Activated B cell treated with CpG ODN at 0.5 μM for 24 hours (primary cell): ENCODE measurements at regions not wholly inside any gene's neighbourhood (a gene's known extent, or its start where the extent isn't known, plus 50 kb on each side); places are given as distances from the start of the nearest gene placed in this dataset.

Source experiments
- ATAC-seq: fragments of 200-7000 bp; cut with Tn5 transposase; one replicate; pipeline ENCODE4 v1.10.0; 2021; ENCODE audit warnings: low read depth, mild to moderate bottlenecking, moderate library complexity
- CTCF ChIA-PET: fragments of 350-600 bp; sonication (Branson Sonifier 250); formaldehyde crosslinking; loops from one replicate; lab custom pipeline; 2021; ENCODE audit warnings: antibody characterized with exemption; lab: Charles Lee
- POLR2A ChIA-PET: fragments of 350-600 bp; sonication (Branson Sonifier 250); formaldehyde crosslinking; loops from one replicate; lab custom pipeline; 2021; ENCODE audit warnings: antibody characterized with exemption; lab: Charles Lee
- DNase-seq: peaks from one replicate; pipeline ENCODE4 v3.0.0; 2022
- H3K27ac Mint-ChIP-seq: one replicate; pipeline ENCODE4 v1.8.0; 2020; ENCODE audit warnings: mixed read lengths
- H3K27me3 Mint-ChIP-seq: one replicate; pipeline ENCODE4 v1.8.0; 2021; ENCODE audit warnings: mixed read lengths
- H3K36me3 Mint-ChIP-seq: one replicate; pipeline ENCODE4 v1.8.0; 2021; ENCODE audit warnings: low read depth, mixed read lengths
- H3K4me1 Mint-ChIP-seq: one replicate; pipeline ENCODE4 v1.8.0; 2021; ENCODE audit warnings: mixed read lengths
- H3K4me3 Mint-ChIP-seq: one replicate; pipeline ENCODE4 v1.8.0; 2020; ENCODE audit warnings: mild to moderate bottlenecking, mixed read lengths
- H3K9me3 Mint-ChIP-seq: one replicate; pipeline ENCODE4 v1.8.0; 2020; ENCODE audit warnings: mixed read lengths
- CTCF ChIP-seq: fragments of 200-600 bp; IDR thresholded peaks from one replicate; pipeline ENCODE4 v1.8.0; 2022; ENCODE audit warnings: antibody characterized with exemption, mild to moderate bottlenecking
- intact Hi-C: fragments of 100-400 bp; cut with micrococcal nuclease; formaldehyde crosslinking; loops from one replicate; pipeline ENCODE4 v1.15.1; 2024

- Mint-ChIP-seq H3K27me3 (peaks cover 3% of the 10 kb centered on the region), H3K9me3 (peaks cover 2% of the 10 kb centered on the region), H3K4me1 (no peaks in the 10 kb centered on the region), H3K27ac (no peak overlapping the region), H3K4me3 (no peak overlapping the region), H3K36me3 (no peaks in the 10 kb centered on the region)
- TF ChIP-seq CTCF = no peak
- ChIA-PET CTCF (no interaction called here), POLR2A (no interaction called here)
- no peak for ATAC-seq
- intact Hi-C loops = no loop called here
- no peak for DNase-seq
These were observed 97.2 kb downstream of the MAIP1 start for GRCh38 chr2:200052627-200053026.

GRCh38 chr2:200054681-200055468, 99.5 kb downstream of the MAIP1 start:
- intact Hi-C loops = no loop called here
- Mint-ChIP-seq H3K27me3 (peaks cover 4% of the 10 kb centered on the region), H3K36me3 (no peaks in the 10 kb centered on the region), H3K4me1 (no peaks in the 10 kb centered on the region), H3K4me3 (no peak overlapping the region), H3K9me3 (peaks cover 3% of the 10 kb centered on the region), H3K27ac (no peak overlapping the region)
- ChIA-PET POLR2A (no interaction called here), CTCF (no interaction called here)
- ATAC-seq = no peak
- TF ChIP-seq CTCF = no peak
- DNase-seq = no peak

GRCh38 chr2:200056105-200056504, 100.7 kb downstream of the MAIP1 start:
- no peak for TF ChIP-seq CTCF
- no peak for ATAC-seq
- POLR2A ChIA-PET = no interaction called here
- DNase-seq = no peak
- CTCF ChIA-PET = no interaction called here
- no peak overlapping the region for H3K4me3 Mint-ChIP-seq
- H3K36me3 Mint-ChIP-seq = no peaks in the 10 kb centered on the region
- H3K27ac Mint-ChIP-seq = no peak overlapping the region
- no peaks in the 10 kb centered on the region for H3K4me1 Mint-ChIP-seq
- intact Hi-C loops = no loop called here
- peaks cover 3% of the 10 kb centered on the region for H3K9me3 Mint-ChIP-seq
- H3K27me3 Mint-ChIP-seq = peaks cover 4% of the 10 kb centered on the region

GRCh38 chr2:200063155-200063554, 107.8 kb downstream of the MAIP1 start:
- POLR2A ChIA-PET = no interaction called here
- H3K4me3 Mint-ChIP-seq = no peak overlapping the region
- no peak overlapping the region for H3K27ac Mint-ChIP-seq
- CTCF ChIA-PET = no interaction called here
- TF ChIP-seq CTCF = no peak
- intact Hi-C loops = no loop called here
- DNase-seq (no peak), ATAC-seq (no peak)
- no peaks in the 10 kb centered on the region for H3K9me3 Mint-ChIP-seq
- peaks cover 8% of the 10 kb centered on the region for H3K27me3 Mint-ChIP-seq
- no peaks in the 10 kb centered on the region for H3K36me3 Mint-ChIP-seq
- no peaks in the 10 kb centered on the region for H3K4me1 Mint-ChIP-seq

- CTCF ChIA-PET = no interaction called here
- no peaks in the 10 kb centered on the region for H3K4me1 Mint-ChIP-seq
- ATAC-seq (no peak), DNase-seq (no peak)
- POLR2A ChIA-PET = no interaction called here
- H3K36me3 Mint-ChIP-seq = no peaks in the 10 kb centered on the region
- peaks cover 7% of the 10 kb centered on the region for H3K27me3 Mint-ChIP-seq
- intact Hi-C loops = no loop called here
- no peak for TF ChIP-seq CTCF
- H3K9me3 Mint-ChIP-seq = no peaks in the 10 kb centered on the region
- H3K27ac Mint-ChIP-seq = no peak overlapping the region
- no peak overlapping the region for H3K4me3 Mint-ChIP-seq
These were observed 109.5 kb downstream of the MAIP1 start for GRCh38 chr2:200064879-200065278.
